GM23248 (cell line): ENCODE measurements at regions not wholly inside any gene's neighbourhood (a gene's known extent, or its start where the extent isn't known, plus 50 kb on each side); places are given as distances from the start of the nearest gene placed in this dataset.

Experiments
- DNase-seq: peaks from one replicate; pipeline ENCODE4 v3.0.0-alpha.2; 2015
- H2AFZ ChIP-seq: fragments of 200-600 bp; sonication (generic); 2 replicates; pipeline ENCODE4 v1.6.1; 2016; ENCODE audit warnings: antibody characterized with exemption
- H3F3A ChIP-seq: fragments of 200-600 bp; sonication (generic); 2 replicates; pipeline ENCODE4 v1.6.1; 2016; ENCODE audit warnings: mild to moderate bottlenecking, antibody characterized with exemption, mixed run types; ENCODE audit not compliant: insufficient read depth
- H3K27ac ChIP-seq: fragments of 200-600 bp; sonication (generic); 2 replicates; pipeline ENCODE4 v1.5.1; 2016; ENCODE audit warnings: mild to moderate bottlenecking
- H3K27me3 ChIP-seq: fragments of 200-600 bp; sonication (generic); replicated peaks from 2 replicates; pipeline ENCODE4 v1.6.1; 2016; ENCODE audit warnings: mild to moderate bottlenecking; ENCODE audit not compliant: insufficient read depth
- H3K36me3 ChIP-seq: fragments of 200-600 bp; sonication (generic); 2 replicates; pipeline ENCODE4 v1.6.1; 2016; ENCODE audit warnings: low read depth, mild to moderate bottlenecking
- H3K4me1 ChIP-seq: fragments of 200-600 bp; sonication (generic); 2 replicates; pipeline ENCODE4 v1.6.1; 2016; ENCODE audit warnings: mild to moderate bottlenecking; ENCODE audit not compliant: insufficient read depth
- H3K4me2 ChIP-seq: fragments of 200-600 bp; sonication (generic); one replicate; pipeline ENCODE4 v1.6.1; 2016; ENCODE audit warnings: mild to moderate bottlenecking; ENCODE audit not compliant: unreplicated experiment
- H3K4me3 ChIP-seq: fragments of 200-600 bp; sonication (generic); 2 replicates; pipeline ENCODE4 v1.5.1; 2016; ENCODE audit warnings: mild to moderate bottlenecking
- H3K79me2 ChIP-seq: fragments of 200-600 bp; sonication (generic); 2 replicates; pipeline ENCODE4 v1.6.1; 2016; ENCODE audit warnings: mild to moderate bottlenecking; ENCODE audit not compliant: insufficient read depth
- H3K9ac ChIP-seq: fragments of 200-600 bp; sonication (generic); 2 replicates; pipeline ENCODE4 v1.6.1; 2016; ENCODE audit warnings: mild to moderate bottlenecking
- H3K9me2 ChIP-seq: fragments of 200-600 bp; sonication (generic); 2 replicates; pipeline ENCODE4 v1.6.1; 2016; ENCODE audit warnings: mixed run types, mild to moderate bottlenecking, moderate library complexity; ENCODE audit not compliant: insufficient read depth
- H3K9me3 ChIP-seq: fragments of 200-600 bp; sonication (generic); one replicate; pipeline ENCODE4 v1.6.1; 2017; ENCODE audit warnings: low read depth
- H4K20me1 ChIP-seq: fragments of 200-600 bp; sonication (generic); 2 replicates; pipeline ENCODE4 v1.6.0; 2016; ENCODE audit not compliant: insufficient read depth
- EZH2 ChIP-seq: fragments of 200-600 bp; sonication (generic); IDR thresholded peaks from 2 replicates; pipeline ENCODE4 v1.6.1; 2018; ENCODE audit warnings: antibody characterized with exemption, mild to moderate bottlenecking; ENCODE audit not compliant: insufficient read depth, poor library complexity, severe bottlenecking
- EZH2phosphoT487 ChIP-seq: fragments of 200-600 bp; sonication (generic); IDR thresholded peaks from 2 replicates; pipeline ENCODE4 v1.6.1; 2018; ENCODE audit warnings: antibody characterized with exemption, moderate library complexity, mild to moderate bottlenecking, low read depth; ENCODE audit not compliant: insufficient read depth
- WGBS, 2 experiments: methylation state at CpG; one replicate each; pipeline ENCODE4 v1.1.6; 2015 to 2017; ENCODE audit warnings: low lambda C conversion rate in 2 of 2, low coverage in 1 of 2; ENCODE audit errors: missing lambda C conversion rate in 2 of 2; 5-methylcytosine and 5-hydroxymethylcytosine counted together
- in situ Hi-C: fragments of 300-500 bp; cut with MboI; formaldehyde crosslinking; loops from 2 replicates; pipeline ENCODE4 v1.15.0; 2020

- peaks cover 12% of the 10 kb centered on the region for H3K27me3 ChIP-seq
- no peak overlapping the region for H3K4me2 ChIP-seq
- no peaks in the 10 kb centered on the region for H3K9me2 ChIP-seq
- no peaks in the 10 kb centered on the region for H3K4me1 ChIP-seq
- no peak overlapping the region for H3K9ac ChIP-seq
- no peak for DNase-seq
- H2AFZ ChIP-seq = no peak overlapping the region
- H3K36me3 ChIP-seq = no peaks in the 10 kb centered on the region
- TF ChIP-seq EZH2 = no peak
- in situ Hi-C loops = no loop called here
- no peaks in the 10 kb centered on the region for H3K9me3 ChIP-seq
- no peaks in the 10 kb centered on the region for H3K79me2 ChIP-seq
- no peak overlapping the region for H3K27ac ChIP-seq
- no peak overlapping the region for H3K4me3 ChIP-seq
- no peaks in the 10 kb centered on the region for H4K20me1 ChIP-seq
- H3F3A ChIP-seq = no peaks in the 10 kb centered on the region
- WGBS, 2 experiments = 65 to 66% methylated on average over 19 of the region's 19 CpGs
Observed at GRCh38 chr11:32200136-32200847, 109.4 kb downstream of the RCN1 start.

- Histone ChIP-seq H3K9me3 (no peaks in the 10 kb centered on the region), H2AFZ (no peak overlapping the region), H3K79me2 (no peaks in the 10 kb centered on the region), H4K20me1 (no peaks in the 10 kb centered on the region), H3K4me2 (no peak overlapping the region), H3K4me1 (no peaks in the 10 kb centered on the region), H3K36me3 (no peaks in the 10 kb centered on the region), H3K4me3 (no peak overlapping the region), H3K27me3 (no peaks in the 10 kb centered on the region), H3K9ac (no peak overlapping the region), H3K9me2 (no peaks in the 10 kb centered on the region), H3F3A (no peaks in the 10 kb centered on the region), H3K27ac (no peak overlapping the region)
- in situ Hi-C loops = no loop called here
- WGBS, 2 experiments = 65 to 70% methylated on average over 5 of the region's 5 CpGs
- no peak for DNase-seq
- TF ChIP-seq EZH2 (no peak), EZH2phosphoT487 (no peak)
Observed at GRCh38 chr11:32204751-32205150, 113.9 kb downstream of the RCN1 start.

GRCh38 chr11:32210556-32210955, 119.7 kb downstream of the RCN1 start:
- peaks cover 13% of the 10 kb centered on the region; the same call in 1 of the 2 replicates for H3F3A ChIP-seq
- no peaks in the 10 kb centered on the region for H3K36me3 ChIP-seq

DNA sequence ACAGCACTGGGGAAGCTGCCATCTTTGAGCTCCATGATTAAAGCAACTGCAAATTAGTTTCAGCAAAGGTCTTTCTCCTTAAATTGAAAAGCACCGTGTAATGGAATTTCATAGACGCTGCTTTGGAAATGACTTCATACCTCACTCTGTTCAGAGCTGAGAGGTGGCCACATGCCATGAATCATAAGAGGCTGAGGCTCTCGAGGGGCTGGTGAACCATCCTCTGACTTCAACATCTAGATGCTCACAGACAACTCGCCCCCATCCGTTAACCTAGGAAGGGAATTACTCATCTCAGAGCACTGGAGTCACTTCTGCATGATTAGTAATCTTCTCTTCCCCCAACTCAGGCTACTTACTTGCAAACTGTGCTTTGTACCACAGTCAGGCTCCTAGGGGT, 122.3 kb downstream of the RCN1 start:
- Histone ChIP-seq H3K9me3 (no peaks in the 10 kb centered on the region), H3K9ac (peak overlapping the region; percentile 61), H3K4me3 (peak overlapping the region; percentile 59), H3K36me3 (no peaks in the 10 kb centered on the region), H2AFZ (peak overlapping the region; percentile 79), H4K20me1 (no peaks in the 10 kb centered on the region), H3F3A (peaks cover 13% of the 10 kb centered on the region; the same call in 1 of the 2 replicates), H3K4me2 (peak overlapping the region; percentile 73), H3K27me3 (no peaks in the 10 kb centered on the region), H3K27ac (peak overlapping the region; percentile 83), H3K79me2 (no peaks in the 10 kb centered on the region), H3K4me1 (peaks cover 21% of the 10 kb centered on the region), H3K9me2 (no peaks in the 10 kb centered on the region)
- in situ Hi-C loops = no loop called here
- peak; percentile 99 for DNase-seq
- 2% methylated on average over 5 of the region's 5 CpGs for WGBS, 2 experiments
- TF ChIP-seq EZH2phosphoT487 (no peak), EZH2 (no peak)

More at GRCh38 chr11:32210556-32210955, 119.7 kb downstream of the RCN1 start:
- H3K4me2 ChIP-seq = peak overlapping the region; percentile 6
- peak overlapping the region; percentile 69 for H2AFZ ChIP-seq
- no peaks in the 10 kb centered on the region for H3K9me2 ChIP-seq
- in situ Hi-C loops = no loop called here
- H3K4me3 ChIP-seq = no peak overlapping the region
- H3K9me3 ChIP-seq = no peaks in the 10 kb centered on the region
- H3K27ac ChIP-seq = peak overlapping the region; percentile 62
- H3K9ac ChIP-seq = no peak overlapping the region
- H3K27me3 ChIP-seq = no peaks in the 10 kb centered on the region
- H3K4me1 ChIP-seq = peaks cover 21% of the 10 kb centered on the region
- H4K20me1 ChIP-seq = no peaks in the 10 kb centered on the region
- TF ChIP-seq EZH2 = no peak
- TF ChIP-seq EZH2phosphoT487 = no peak
- no peaks in the 10 kb centered on the region for H3K79me2 ChIP-seq
- WGBS, 2 experiments = 3 to 6% methylated on average over 6 of the region's 6 CpGs
- peak; percentile 92 for DNase-seq
